Neural progenitor cell (in vitro differentiated cells): ENCODE measurements at regions not wholly inside any gene's neighbourhood (a gene's known extent, or its start where the extent isn't known, plus 50 kb on each side); places are given as distances from the start of the nearest gene placed in this dataset.

Experiments
- CTCF ChIP-seq: fragments of 200-600 bp; sonication (generic); IDR thresholded peaks from 2 replicates; pipeline ENCODE4 v1.5.1; 2017; ENCODE audit warnings: antibody characterized with exemption, mild to moderate bottlenecking
- EZH2 ChIP-seq: fragments of 200-600 bp; sonication (generic); IDR thresholded peaks from 2 replicates; pipeline ENCODE4 v1.6.1; 2017; ENCODE audit warnings: antibody characterized with exemption, mild to moderate bottlenecking, moderate library complexity
- EZH2phosphoT487 ChIP-seq: fragments of 200-600 bp; sonication (generic); IDR thresholded peaks from 2 replicates; pipeline ENCODE4 v1.6.1; 2017; ENCODE audit warnings: antibody characterized with exemption

DNA sequence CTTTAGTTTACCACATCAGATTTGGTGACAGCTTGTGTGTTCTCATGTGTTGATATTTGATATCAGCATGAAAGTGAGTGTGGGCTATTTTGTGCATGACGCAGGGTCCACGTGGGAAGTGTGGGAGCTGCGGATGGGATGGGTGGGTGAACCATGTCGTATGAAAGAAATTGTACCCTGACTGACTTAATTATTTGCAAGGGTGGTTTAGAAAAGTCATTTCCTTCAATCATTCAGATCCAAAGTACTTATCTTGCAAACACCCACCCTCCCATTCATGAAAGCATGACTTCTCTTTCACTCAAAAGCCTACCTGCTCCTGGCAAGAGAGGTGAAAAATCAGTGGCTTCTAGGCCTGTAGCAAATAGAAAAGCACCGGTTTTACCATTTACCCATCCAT lies 91.8 kb upstream of the BACH2 start:
- TF ChIP-seq CTCF (no peak), EZH2phosphoT487 (no peak), EZH2 (no peak)
